HUDEP-2 (cell line): ENCODE measurements at regions not wholly inside any gene's neighbourhood (a gene's known extent, or its start where the extent isn't known, plus 50 kb on each side); places are given as distances from the start of the nearest gene placed in this dataset.
"Not testable (repeated sequence)": the region's sequence is repeated elsewhere in the genome, so short reads cannot be mapped to it uniquely, and the experiment has no call there.

Experiments used
- DNase-seq, 76 experiments: peaks; one replicate each; lab custom pipeline; 2025; ENCODE audit not compliant: unreplicated experiment in 76 of 76; lab: John Stamatoyannopoulos, UW

DNA sequence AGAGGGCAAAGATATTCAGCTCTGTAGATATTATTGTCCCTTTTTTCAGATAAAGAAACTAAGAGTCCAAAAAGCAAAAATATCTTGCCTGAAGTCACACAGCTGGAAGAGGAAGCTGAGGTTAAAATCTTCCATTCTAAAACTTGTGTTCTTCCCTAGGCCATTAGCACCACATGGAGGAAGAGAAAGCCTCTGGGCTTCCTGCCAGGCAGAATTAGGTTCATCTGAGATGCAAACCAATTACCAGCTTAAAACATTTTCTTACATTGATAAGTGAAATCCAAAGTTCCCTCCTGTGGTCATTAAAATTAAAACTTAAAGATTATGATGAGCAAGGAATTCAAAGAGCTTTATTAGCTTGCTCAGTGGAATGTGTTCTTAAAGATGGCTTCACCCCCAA is 235.3 kb upstream of the SETMAR start:
- no peak for DNase-seq

DNA sequence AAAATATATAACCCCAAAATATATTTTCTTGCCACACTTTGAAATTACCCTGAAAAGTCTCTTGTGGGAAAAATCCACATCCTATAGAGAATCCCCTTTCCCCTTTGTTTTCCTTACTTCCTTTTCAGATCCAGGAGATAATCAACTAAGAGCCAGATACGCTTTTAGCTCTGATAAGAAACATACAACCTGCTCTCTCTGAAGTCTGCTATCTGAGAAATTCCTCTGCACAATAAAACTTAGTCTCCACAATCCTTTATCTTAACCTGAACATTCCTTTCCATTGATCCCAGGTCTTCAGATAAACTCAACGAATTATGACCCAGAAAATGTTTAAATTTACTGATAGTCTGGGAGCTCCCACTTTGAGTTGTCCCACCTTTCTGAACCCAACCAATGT is 233.4 kb upstream of the SETMAR start:
- no peak for DNase-seq

DNA sequence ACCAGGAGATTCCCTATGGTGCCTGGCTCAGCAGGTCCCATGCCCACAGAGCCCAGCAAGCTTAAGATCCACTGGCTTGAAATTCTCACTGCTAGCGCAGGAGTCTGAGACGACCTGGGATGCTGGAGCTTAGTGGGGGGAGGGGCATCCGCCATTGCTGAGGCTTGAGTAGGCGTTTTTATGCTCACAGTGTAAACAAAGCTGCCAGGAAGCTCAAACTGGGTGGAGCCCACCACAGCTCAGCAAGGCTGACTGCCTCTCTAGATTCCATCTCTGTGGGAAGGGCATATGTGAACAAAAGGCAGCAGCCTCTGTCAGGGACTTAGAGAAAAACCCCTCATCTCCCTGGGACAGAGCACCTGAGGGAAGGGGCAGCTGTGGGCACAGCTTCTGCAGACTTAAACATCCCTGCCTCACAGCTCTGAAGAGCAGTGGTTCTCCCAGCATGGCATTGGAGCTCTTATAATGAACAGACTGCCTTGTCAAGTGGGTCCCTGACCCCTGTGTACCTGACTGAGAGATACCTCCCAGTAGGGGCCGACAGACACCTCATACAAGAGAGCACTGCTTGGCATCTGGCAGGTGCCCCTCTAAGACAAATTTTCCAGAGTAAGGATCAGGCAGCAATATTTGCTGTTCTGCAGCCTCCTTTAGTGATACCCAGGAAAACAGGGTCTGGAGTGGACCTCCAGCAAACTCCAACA is 231.5 kb upstream of the SETMAR start:
- DNase-seq: peak in 1 of 76 experiments; percentile 0

DNA sequence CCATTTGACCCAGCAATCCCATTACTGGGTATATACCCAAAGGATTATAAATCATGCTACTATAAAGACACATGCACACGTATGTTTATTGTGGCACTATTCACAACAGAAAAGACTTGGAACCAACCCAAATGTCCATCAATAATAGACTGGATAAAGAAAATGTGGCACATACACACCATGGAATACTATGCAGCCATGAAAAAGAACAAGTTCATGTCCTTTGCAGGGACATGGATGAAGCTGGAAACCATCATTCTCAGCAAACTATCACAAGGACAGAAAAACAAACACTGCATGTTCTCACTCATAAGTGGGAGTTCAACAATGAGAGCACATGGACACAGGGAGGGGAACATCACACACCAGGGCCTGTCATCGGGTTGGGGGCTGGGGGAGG is 225.9 kb upstream of the SETMAR start:
- DNase-seq: not testable (repeated sequence)

DNA sequence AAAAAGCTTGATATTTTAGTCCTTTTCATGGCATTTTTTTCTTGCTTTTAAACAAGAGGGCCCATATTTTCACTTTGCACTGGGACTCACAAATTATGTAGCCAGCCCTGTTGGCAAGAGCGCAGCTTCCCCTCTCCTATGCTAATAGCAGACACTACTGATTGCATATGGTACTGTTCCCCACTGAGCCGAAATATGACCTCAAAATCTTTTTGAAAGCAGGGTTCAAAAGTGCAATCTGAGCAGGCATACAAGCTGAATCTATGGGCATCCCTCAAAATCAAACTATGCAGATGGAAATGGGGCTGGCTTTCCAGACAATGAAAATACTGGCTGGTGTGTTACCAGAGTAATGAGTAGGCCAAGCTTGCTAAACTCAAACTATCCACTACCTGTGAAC is 225.2 kb upstream of the SETMAR start:
- DNase-seq: no peak

DNA sequence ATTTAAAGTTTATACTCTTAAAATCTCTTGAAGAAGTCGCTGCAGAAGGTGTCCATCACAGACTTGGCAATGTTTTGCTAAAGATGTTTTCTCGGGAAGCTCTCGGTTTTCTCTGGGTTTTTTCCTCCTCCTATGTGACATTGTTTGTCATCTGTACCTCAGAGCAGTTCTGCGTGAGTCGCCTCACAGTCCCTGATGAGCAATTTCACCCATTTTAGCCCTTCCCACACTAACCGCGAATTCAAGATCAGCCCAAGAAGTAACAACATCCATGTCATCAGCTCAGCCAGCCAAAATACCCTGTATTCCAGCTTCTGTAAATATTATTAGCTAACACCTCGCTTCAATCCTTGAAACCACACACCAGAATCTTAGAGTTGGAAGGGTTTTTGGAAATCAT is 224.3 kb upstream of the SETMAR start:
- no peak for DNase-seq

DNA sequence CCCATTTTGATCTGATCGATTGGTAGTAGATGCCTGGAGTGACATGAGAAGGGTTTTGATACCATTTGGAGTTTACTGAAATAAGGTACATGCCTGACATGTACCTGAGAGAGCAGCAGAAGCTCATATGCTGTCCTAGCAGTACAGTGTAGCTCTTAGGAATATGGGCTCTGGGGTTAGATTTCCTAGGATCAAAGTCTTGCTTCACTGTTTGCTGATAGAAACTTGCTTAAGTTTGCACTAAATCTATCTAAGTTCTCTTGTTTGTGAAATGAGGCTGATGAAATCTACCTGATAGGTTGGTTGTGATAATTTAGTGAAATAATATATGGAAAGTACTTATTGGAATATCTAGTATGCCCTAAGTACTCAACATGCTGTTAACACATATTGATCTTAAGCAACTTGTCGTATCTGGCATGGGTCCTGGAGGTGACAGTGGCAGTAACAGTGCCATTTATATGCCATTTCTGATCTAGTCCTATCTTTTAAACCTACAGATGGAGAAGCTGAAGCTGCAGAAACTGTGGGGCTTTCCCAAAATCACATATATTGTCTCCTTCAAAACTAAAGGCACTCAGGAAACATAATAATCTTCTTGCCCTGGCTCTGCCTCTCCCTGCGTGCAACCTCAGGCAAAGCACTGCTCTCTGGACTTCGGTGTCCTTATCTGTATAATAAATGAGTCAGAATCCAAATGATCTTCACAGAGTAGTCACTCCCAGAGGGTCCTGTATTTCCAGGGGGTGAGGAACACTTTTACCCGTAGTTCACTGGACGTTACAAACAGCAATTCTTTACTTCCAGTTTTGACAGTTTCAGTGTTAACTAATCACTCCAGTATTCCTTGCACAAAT is 223.6 kb upstream of the SETMAR start:
- no peak for DNase-seq

DNA sequence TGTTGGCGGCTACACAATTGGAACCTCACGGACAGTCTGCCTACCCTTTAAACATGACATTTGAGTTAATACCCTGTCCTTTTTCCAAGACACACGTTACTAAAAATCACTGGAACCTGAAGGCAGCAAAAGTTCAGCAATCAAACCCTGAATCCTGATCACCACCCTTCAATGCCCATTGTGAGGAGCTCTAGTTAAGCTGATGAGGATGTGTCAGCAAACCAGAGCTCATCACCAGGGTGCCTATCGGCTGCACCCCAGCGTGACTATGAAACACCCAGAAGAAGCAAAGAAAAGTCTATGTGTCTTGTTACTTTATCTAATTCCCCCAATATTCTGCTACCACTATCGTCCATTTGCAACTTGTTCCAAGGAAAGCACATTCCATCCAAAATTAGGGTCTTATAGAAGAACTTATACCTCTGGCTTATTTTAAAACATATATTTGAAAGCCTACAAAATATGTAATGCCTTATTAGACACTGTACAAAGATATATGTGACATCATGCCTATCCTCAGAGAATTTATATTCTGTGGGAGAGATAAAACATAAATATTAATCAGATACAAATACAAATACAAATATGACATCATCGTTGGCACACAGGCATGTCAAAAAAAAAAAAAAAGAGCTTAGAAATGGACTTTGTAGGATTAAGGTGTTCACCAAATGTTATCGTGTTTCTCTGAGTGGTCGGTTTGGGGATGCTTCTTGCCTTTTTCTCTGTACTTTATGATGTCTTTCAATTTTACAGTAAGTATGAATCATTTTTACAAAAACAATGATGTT is 219.7 kb upstream of the SETMAR start:
- DNase-seq: no peak

DNA sequence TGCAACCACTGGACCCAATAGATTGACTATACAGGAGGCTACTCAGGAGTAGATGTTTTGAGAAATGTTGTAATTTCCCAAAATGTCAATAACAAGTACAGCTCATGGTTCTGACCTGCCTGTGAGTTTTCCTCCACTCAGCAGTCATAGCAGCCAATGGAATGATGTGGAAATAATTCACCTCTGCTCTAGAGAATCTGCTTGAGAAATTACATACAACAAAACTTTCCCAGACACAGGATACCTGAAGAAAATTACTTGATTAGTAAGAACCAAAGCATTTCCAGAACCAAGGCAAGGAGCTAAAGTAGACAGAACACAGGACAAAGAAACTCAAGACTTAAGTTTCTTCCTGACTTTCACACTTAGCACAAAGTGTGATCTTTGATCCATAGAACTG is 218.9 kb upstream of the SETMAR start:
- DNase-seq: no peak

DNA sequence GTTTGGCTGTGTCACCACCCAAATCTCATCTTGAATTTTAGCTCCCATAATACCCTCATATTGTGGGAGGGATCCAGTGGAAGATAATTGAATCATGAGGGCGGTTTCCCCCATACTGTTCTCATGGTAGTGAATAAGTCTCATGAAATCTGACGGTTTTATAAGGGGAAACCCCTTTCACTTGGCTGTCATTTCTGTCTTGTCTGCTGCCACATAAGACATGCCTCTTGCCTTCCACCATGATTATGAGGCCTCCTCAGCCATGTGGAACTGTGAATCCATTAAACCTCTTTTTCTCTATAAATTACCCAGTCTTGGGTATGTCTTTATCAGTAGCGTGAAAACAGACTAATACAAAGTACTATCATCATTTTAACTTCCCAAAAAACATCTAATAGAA is 216.5 kb upstream of the SETMAR start:
- not testable (repeated sequence) for DNase-seq

DNA sequence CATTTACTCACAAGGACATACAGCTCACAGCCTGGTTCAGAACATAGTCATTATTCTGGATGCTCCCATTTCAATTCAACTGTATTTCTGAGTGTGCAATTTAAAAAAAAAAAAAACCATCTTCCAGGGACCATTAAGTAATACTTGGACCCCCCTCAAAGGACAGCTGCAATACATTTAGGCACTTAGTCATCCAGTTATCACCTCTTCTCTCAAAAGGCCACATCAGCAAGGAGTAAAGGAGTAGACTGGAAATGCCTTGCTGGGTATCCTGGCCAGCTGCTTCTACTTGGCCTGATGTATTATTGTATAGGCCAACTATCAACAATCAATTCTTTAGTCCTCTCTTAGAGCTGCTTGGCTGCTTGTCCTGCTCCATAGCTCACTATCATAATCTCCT is 211.4 kb upstream of the SETMAR start:
- DNase-seq: no peak

DNA sequence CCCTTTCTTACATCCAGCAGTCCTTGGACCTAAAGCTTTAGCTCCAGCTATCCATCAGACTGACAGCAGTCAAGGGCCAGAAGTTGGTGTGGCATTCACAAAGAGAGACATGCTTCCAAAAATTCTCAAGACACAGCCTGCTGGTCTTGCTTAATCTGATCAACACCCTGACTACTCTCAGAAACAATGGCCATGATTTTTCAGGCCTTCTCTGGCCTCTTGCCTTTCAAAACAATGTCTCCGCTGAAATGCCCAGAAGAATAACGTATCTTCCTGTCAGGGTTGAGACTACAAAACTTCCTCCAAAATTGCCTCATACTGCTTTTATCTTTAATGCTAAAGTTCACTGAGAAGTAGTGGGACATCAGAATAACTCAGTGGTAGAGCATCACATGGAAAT is 205.4 kb upstream of the SETMAR start:
- DNase-seq: no peak

DNA sequence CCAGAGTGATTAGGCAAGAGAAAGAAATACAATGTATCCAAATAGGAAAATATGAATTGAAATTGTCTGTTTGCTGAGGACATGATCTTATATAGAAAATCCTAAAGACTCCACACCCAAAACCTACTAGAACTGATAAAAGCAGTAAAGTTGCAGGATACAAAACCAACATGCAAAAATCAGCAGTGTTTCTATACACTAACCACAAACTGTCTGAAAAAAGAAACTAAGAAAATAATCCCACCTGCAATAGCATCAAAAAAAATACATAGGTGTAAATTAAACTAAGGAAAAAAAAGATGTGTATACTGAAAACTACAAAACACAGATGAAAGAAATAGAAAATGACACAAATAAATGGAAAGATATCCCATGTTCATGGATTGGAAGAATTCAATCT is 203.6 kb upstream of the SETMAR start:
- DNase-seq: no peak

DNA sequence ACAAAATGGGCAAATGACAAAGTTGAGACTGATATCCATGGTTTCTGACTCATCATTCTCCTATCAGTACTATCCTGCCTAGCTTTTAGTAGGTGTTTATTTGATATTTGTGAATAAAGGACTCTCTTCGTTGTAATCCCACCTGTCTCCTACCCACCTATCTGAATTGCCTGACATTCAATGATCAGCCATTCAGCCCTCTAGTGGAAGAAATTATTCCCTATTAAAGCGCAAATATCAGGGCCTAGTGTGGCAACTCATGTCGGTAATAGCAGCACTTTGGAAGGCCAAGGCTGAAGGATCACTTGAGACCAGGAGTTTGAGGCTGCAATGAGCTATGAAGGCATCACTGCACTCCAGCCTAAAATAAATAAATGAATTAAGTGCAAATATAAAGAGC is 195.7 kb upstream of the SETMAR start:
- no peak for DNase-seq

DNA sequence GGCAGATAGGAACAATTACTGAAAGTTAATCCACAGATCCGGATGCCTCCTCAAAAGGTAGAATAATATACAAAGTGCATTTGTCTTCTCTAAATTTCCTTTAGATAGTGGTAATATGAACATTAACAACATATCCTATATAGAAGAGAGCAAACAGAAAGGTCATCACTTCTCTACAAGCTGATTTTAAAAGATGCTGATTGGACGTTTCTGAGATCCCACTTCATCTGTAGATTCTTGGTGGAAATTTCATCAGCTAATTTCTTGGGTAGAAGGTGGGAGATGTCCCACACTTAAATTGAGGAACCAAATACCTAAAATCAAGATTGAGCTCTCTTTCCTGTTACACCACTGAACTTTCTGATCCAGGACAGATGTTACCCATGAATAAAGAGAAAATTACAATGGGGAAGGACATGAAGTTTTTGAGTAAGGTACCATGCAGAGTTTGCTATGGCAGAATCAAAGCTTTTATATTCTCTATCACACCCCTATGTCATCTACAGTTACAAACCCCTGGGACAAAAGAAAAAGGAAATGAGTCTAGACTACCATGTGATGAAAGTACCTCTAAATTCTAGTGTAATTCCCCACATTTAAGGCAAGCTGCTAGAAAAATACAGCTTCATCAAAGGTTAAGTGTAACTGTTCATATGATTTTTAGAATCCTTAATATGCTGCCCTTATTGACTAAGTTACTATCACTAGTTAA is 189.2 kb upstream of the SETMAR start:
- DNase-seq: no peak

DNA sequence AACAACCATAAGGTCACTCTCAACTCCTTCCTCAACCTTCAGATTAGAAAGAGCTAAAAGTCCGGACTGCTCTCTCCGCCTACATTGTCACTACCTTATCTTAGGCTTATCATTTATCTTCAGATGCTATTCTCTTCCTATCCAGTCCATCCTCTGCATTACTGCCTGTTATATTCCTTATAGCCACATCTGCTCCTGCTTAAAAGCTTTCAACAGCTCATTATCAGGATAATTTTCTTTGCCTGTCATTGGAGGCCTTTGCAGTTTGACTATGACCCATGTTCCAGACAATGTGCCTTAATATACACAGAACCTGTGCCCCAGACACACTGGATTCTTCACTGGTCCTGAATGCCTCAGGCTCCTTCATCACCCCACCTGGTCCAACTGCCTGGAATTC is 184.1 kb upstream of the SETMAR start:
- no peak for DNase-seq

DNA sequence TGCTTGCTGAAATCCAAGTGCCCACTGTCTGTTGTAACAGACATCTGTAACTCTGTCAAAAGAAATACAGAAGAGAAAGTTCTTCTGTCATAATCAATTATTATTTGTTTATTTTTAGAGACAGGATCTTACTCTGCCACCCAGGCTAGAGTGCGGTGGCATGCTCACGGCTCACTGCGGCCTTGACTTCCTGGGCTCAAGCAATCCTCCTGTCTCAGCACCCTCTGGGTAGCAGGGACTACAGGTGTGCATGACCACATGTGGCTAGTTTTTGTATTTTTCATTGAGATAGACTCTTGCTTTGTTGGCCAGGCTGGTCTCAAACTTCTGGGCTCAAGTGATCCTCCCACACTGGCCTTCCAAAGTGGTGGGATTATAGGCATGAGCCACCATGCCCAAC is 177.6 kb upstream of the SETMAR start:
- no peak for DNase-seq

DNA sequence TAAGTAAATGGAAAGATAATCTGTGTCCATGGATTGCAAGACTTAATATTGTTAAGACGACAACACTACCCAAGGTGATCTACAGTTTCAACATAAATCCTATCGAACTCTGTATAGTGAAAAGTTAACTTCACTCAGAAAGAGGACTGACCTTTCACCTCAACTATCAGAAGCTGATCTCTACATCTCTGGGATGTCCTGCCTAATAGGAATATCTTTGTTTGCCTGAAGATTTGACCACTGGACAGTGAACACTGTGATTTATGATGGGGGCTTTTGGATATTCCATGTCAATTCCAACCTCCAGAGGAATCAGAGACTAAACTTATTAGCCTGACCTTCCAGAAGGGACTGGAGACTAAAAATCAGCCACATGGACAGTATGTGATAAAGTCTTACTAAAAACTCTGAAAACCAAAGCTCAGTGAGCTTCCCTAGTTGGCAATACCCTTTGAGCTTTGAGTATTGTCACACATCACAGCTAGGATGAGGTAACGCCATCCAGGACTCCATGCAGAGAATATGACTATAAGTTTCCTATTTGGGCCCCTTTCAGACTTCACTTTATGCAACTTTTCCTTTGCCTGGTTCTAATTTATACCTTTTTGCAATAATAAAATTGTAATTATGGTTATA is 164.9 kb upstream of the SETMAR start:
- no peak for DNase-seq

DNA sequence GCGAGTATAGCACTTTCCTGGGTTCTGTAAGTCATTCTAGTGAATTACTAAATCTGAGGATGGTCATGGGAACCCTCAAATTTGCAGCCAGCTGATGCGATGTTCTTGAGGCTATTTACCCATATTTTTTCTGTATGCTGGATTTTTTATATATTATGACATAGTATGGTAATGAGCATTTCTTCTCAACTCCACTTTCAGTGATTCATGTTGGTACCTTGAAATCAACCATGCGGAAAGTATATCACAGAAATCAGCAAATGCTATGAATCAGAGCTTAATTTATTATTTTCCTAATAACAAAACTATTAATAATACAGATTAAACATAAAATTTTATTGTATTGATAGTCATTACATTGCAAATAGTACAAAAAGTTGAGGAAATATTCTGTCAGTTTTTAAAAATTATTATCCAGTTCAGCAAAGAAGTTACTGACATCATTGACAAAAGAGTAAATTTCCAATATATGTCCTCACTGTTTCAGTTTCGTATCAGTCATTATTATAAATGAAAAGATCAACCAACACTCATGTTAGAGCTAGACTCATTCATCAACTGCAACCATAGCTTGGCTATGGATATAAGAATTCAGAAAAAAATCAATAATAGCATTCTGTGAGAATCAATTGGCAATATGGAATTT is 164.3 kb upstream of the SETMAR start:
- DNase-seq: no peak
